ENCODE measurements at regions not wholly inside any gene's neighbourhood (a gene's known extent, or its start where the extent isn't known, plus 50 kb on each side); places are given as distances from the start of the nearest gene placed in this dataset.

DNA sequence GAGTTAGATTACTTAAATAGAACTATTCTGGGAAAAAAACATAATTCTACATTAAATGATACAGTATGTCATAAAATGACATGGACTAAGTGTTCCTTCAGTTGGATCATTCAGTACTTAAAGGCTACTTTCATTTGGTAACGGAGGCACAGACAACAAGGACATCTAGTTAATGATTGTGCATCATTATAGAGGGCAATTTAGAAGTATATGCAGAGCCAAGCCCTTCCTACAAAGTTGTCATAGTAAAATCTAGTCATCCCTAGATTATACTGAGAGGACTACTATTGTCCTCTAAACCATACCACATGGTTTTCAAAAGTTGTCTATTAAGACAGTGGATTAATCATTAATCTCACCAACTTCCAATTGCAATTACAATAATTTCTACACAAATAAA is 53.9 kb upstream of the STXBP5 start:
- Histone ChIP-seq H3K27me3 (ENCODE audit: insufficient read depth, poor library complexity, severe bottlenecking) (no peaks in the 10 kb centered on the region), H3K27ac (replicated peaks) (no peak overlapping the region), H3K4me3 (replicated peaks; ENCODE audit: insufficient read depth, low read length) (no peak overlapping the region)
- no peak for DNase-seq (ENCODE audit: low read depth in 1 of 2, low spot score in 1 of 2)
- no peak for TF ChIP-seq POLR2AphosphoS5 (IDR thresholded peaks at IDR 0.05; ENCODE audit: low read depth)
- TF ChIP-seq SPI1 (IDR thresholded peaks at IDR 0.05; ENCODE audit: borderline replicate concordance, low read depth) = no peak
- no peak for TF ChIP-seq CTCF (IDR thresholded peaks at IDR 0.05; ENCODE audit: insufficient read depth, low read length)
- TF ChIP-seq, protein P1, sequence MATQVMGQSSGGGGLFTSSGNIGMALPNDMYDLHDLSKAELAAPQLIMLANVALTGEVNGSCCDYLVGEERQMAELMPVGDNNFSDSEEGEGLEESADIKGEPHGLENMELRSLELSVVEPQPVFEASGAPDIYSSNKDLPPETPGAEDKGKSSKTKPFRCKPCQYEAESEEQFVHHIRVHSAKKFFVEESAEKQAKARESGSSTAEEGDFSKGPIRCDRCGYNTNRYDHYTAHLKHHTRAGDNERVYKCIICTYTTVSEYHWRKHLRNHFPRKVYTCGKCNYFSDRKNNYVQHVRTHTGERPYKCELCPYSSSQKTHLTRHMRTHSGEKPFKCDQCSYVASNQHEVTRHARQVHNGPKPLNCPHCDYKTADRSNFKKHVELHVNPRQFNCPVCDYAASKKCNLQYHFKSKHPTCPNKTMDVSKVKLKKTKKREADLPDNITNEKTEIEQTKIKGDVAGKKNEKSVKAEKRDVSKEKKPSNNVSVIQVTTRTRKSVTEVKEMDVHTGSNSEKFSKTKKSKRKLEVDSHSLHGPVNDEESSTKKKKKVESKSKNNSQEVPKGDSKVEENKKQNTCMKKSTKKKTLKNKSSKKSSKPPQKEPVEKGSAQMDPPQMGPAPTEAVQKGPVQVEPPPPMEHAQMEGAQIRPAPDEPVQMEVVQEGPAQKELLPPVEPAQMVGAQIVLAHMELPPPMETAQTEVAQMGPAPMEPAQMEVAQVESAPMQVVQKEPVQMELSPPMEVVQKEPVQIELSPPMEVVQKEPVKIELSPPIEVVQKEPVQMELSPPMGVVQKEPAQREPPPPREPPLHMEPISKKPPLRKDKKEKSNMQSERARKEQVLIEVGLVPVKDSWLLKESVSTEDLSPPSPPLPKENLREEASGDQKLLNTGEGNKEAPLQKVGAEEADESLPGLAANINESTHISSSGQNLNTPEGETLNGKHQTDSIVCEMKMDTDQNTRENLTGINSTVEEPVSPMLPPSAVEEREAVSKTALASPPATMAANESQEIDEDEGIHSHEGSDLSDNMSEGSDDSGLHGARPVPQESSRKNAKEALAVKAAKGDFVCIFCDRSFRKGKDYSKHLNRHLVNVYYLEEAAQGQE (IDR thresholded peaks at IDR 0.05; ENCODE audit: insufficient replicate concordance, low read depth) = no peak
- TF ChIP-seq GABPA (IDR thresholded peaks at IDR 0.05; ENCODE audit: low read depth) = no peak
